SH-SY5Y (cell line): ENCODE measurements at regions not wholly inside any gene's neighbourhood (a gene's known extent, or its start where the extent isn't known, plus 50 kb on each side); places are given as distances from the start of the nearest gene placed in this dataset.

Experiments used
- GATA2 ChIP-seq: IDR thresholded peaks from 2 replicates; pipeline ENCODE4 v1.6.1; 2011; ENCODE audit warnings: mild to moderate bottlenecking, low read depth, low read length
- GATA3 ChIP-seq: IDR thresholded peaks from 2 replicates; pipeline ENCODE4 v1.6.1; 2011; ENCODE audit warnings: low read depth, mild to moderate bottlenecking, low read length, moderate library complexity

DNA sequence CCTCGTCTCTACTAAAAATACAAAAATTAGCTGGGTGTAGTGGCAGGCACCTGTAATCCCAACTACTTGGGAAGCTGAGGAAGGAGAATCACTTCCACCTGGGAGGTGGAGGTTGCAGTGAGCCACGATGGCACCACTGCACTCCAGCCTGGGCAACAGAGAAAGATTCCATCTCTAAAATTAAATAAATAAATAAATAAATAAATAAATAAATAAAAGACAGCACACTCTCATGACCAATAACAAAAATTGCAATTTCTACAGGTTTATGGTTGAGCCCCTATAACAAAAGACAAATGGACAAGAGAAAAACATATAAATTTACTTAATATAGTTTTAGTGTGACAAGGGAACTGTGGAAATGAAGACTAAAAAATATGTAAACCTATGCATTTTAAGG lies 384.1 kb downstream of the CDH19 start:
- TF ChIP-seq GATA3: no peak
- no peak for TF ChIP-seq GATA2

DNA sequence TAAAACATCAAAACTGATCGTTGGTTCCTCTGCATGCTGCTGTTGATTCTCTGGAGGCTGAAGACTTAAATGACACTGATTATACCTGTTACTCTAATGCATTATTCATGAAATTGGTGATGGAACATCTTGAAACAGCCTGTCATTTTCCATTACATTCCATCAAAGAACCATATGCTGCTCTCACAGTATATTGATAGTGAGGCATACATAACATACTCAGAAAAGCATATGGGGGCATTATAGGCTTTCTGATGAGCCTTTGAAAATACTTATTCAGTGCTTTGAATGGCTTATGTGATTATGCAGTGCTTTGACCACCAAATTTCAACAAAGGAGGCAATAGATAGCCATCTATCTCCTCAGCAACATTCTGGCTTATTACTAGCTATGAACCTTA lies 392.1 kb downstream of the CDH19 start:
- TF ChIP-seq GATA2: no peak
- no peak for TF ChIP-seq GATA3

DNA sequence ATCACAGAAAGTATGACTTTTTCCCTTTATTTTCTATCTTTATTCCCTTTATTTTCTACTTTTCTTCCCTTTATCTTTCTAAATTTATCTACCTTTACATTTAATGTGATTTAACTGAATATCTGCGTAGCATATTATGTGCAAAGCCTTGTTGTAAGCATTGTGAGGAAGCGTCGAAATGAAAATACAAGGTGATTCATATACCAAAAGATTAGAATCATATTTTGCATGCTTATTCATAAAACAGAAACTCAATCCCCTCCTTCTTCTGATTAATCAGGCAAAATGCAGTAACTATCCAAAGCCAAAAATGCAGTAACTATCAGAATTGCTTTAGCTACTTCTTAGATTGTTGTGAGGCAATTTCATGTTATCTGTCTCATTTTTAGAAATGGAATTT lies 393.0 kb downstream of the CDH19 start:
- TF ChIP-seq GATA2 (no peak), GATA3 (no peak)

DNA sequence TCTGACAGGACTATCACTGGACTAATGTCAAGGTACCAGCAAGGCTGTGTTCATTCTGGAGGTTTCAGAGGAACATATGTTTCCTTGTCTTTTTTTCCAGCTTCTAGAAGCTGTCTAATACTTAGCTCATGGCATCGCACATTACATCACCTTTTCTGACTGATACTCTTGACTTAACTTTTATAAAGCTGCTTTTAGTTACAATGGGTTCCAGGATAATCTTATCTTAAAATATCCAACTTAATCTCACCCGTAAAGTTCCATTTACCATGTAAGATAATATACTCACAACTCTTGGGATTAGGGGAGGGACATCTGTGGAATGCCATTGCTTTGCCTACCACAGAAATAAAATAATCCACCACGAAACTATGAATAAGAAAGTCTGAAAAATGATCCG lies 394.2 kb downstream of the CDH19 start:
- TF ChIP-seq GATA3: no peak
- no peak for TF ChIP-seq GATA2

- TF ChIP-seq GATA3 (no peak), GATA2 (no peak)
Measured at GRCh38 chr18:66196805-66197204, 407.1 kb downstream of the CDH19 start.

GRCh38 chr18:66193938-66194337 lies 410.0 kb downstream of the CDH19 start:
- no peak for TF ChIP-seq GATA2
- no peak for TF ChIP-seq GATA3

DNA sequence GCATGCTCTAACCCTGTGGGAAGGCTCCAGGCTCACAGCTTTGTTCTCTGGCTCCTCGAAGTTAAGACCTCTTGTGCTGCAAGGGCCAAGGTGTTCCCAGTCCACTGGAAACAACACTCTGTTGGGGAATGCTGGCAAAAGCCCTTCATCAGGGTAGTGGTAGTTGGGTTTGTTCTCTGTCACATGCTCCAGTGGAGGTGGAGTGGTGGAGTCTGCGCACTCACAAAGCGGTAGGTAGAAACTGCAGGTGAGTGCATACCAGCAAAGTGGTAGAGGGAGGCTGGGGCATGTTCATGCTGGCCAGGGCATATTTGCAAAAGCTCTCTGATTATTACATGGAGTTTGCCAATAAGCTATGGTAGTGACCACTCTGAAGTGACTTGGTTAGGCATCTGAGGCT lies 410.5 kb downstream of the CDH19 start:
- TF ChIP-seq GATA2 (no peak), GATA3 (no peak)

GRCh38 chr18:66168685-66169235 lies 417.9 kb downstream of the CDH7 start:
- TF ChIP-seq GATA2 (no peak), GATA3 (no peak)

GRCh38 chr18:66167829-66168684 lies 417.2 kb downstream of the CDH7 start:
- TF ChIP-seq GATA3 (no peak), GATA2 (no peak)

- TF ChIP-seq GATA2 (no peak), GATA3 (no peak)
Measured at GRCh38 chr18:66160007-66160406, 409.2 kb downstream of the CDH7 start.

GRCh38 chr18:66159451-66159850 lies 408.6 kb downstream of the CDH7 start:
- TF ChIP-seq GATA2 (no peak), GATA3 (no peak)

GRCh38 chr18:66156946-66157687 lies 406.3 kb downstream of the CDH7 start:
- no peak for TF ChIP-seq GATA2
- TF ChIP-seq GATA3: no peak

DNA sequence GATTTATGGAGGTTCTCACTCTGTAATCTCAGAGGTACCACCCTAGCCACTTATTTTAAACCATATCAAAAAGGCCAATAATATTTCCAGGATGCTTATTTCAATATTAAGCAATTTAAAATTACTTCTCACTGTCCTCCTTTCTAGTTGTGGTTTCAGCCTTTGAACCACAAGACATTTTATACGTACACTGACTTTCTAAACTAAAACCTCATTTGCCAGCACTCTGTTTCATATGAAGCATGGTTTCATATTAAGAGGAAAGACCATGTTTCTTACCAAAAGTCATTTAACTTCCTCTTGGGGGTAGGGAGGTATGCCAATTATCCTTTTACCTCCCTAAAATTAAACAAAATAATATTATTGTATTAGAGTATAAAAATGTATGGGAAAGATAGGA lies 399.8 kb downstream of the CDH7 start:
- TF ChIP-seq GATA2: no peak

- TF ChIP-seq GATA3: no peak
- no peak for TF ChIP-seq GATA2
Measured at GRCh38 chr18:66143029-66143428, 392.2 kb downstream of the CDH7 start.

DNA sequence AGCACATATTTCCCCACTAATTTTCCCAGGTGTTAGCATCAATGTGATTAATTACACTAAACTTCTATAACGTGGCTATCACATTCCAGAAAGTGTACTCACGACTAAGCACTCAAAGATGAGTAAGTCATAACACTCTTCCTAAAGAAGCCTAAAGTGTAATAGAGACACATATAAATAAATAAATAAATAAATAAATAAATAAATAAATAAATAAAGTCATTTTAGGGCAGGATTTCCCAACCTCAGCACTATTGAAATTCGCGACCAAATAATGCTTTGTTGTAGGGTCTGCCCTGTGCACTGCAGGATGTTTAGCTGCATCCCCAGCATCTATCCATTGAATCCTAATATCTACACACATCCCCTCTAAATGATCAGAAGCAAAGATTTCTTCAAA lies 390.9 kb downstream of the CDH7 start:
- TF ChIP-seq GATA2: no peak
- TF ChIP-seq GATA3: no peak
